SJSA1 (cell line): ENCODE measurements at regions not wholly inside any gene's neighbourhood (a gene's known extent, or its start where the extent isn't known, plus 50 kb on each side); places are given as distances from the start of the nearest gene placed in this dataset.

ENCODE experiments used
- DNase-seq, 2 experiments: peaks; one replicate each; pipeline ENCODE4 v3.0.0-alpha.2; 2015 to 2020; ENCODE audit warnings: low spot score in 2 of 2, low read depth in 1 of 2
- H3K27ac ChIP-seq: fragments of 250-450 bp; sonication (Bioruptor Pico); 2 replicates; pipeline ENCODE4 v1.5.1; 2020; ENCODE audit warnings: mild to moderate bottlenecking, moderate library complexity
- H3K27me3 ChIP-seq: fragments of 250-450 bp; sonication (Bioruptor Pico); replicated peaks from 2 replicates; pipeline ENCODE4 v1.5.1; 2020; ENCODE audit warnings: mild to moderate bottlenecking, moderate library complexity
- H3K36me3 ChIP-seq: fragments of 250-450 bp; sonication (Bioruptor Pico); 2 replicates; pipeline ENCODE4 v1.5.1; 2020; ENCODE audit warnings: mild to moderate bottlenecking
- H3K4me1 ChIP-seq: fragments of 250-450 bp; sonication (Bioruptor Pico); replicated peaks from 2 replicates; pipeline ENCODE4 v1.6.1; 2021; ENCODE audit warnings: mild to moderate bottlenecking
- H3K4me3 ChIP-seq: fragments of 250-450 bp; sonication (Bioruptor Pico); 2 replicates; pipeline ENCODE4 v1.5.1; 2020; ENCODE audit warnings: mild to moderate bottlenecking
- H3K9me3 ChIP-seq: fragments of 250-450 bp; sonication (Bioruptor Pico); replicated peaks from 2 replicates; pipeline ENCODE4 v1.5.1; 2020; ENCODE audit warnings: mild to moderate bottlenecking

DNA sequence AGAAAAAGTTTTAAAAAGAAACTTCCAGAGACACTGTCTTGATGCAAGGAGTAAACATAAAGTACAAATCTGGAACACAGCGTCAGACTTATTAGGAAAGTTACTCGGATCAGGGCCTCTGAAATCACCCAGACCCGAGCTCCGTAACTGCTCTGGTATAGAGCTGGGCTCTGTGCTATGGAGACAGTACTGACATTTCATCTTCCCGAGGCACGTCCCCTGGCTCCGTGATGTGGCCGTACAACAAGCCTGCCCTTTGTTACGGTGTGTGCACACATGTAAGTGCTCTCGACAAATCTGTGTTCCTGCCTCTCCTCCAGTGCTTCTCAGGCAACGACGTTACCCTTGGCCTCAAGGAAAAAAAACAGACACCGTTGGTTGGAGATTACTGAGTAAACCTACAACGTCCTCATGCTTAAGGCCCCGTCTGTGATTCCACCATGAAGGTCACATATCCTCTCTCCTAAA lies 107.0 kb upstream of the IRF2BP2 start:
- Histone ChIP-seq H3K9me3 (no peaks in the 10 kb centered on the region), H3K36me3 (no peaks in the 10 kb centered on the region), H3K4me1 (peaks cover 15% of the 10 kb centered on the region), H3K4me3 (no peak overlapping the region), H3K27me3 (no peaks in the 10 kb centered on the region), H3K27ac (no peak overlapping the region)
- DNase-seq = no peak

GRCh38 chr1:234715252-234716014 lies 105.5 kb upstream of the IRF2BP2 start:
- Histone ChIP-seq H3K9me3 (no peaks in the 10 kb centered on the region), H3K27ac (no peak overlapping the region), H3K4me1 (peaks cover 5% of the 10 kb centered on the region), H3K36me3 (no peaks in the 10 kb centered on the region), H3K27me3 (no peaks in the 10 kb centered on the region), H3K4me3 (no peak overlapping the region)
- no peak for DNase-seq

- peak in 1 of 2 experiments; percentile 10 for DNase-seq
- peaks cover 5% of the 10 kb centered on the region for H3K4me1 ChIP-seq
- H3K27me3 ChIP-seq = no peaks in the 10 kb centered on the region
- H3K27ac ChIP-seq = no peak overlapping the region
- H3K36me3 ChIP-seq = no peaks in the 10 kb centered on the region
- H3K4me3 ChIP-seq = no peak overlapping the region
- H3K9me3 ChIP-seq = peaks cover under 1% of the 10 kb centered on the region; the same call in 1 of the 2 replicates
These were observed 103.9 kb upstream of the IRF2BP2 start for GRCh38 chr1:234713859-234714258.

DNA sequence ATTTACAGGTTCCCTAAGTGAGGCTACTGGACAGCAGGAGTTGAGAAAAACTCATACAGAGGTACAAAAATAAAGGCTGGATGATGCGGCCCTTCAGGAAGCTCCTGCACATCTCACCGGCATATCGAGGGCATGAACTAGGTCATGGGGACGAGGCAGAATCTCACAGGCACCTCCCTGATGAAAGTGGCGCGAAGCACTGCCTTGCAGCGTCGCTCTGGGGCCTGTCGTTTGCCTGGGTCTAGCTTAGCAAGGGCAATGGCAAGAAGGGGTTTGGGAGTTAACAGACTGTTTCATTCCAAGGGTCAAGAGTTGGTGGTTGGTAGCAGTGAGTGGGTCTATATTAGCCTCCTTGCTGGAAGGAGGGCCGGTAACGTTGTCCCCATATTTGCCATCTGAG lies 103.5 kb upstream of the IRF2BP2 start:
- H3K4me3 ChIP-seq = no peak overlapping the region
- H3K4me1 ChIP-seq = peaks cover 5% of the 10 kb centered on the region
- peak in 1 of 2 experiments; percentile 25 for DNase-seq
- H3K9me3 ChIP-seq = peaks cover 3% of the 10 kb centered on the region; the same call in 1 of the 2 replicates
- H3K27ac ChIP-seq = no peak overlapping the region
- no peaks in the 10 kb centered on the region for H3K27me3 ChIP-seq
- no peaks in the 10 kb centered on the region for H3K36me3 ChIP-seq

DNA sequence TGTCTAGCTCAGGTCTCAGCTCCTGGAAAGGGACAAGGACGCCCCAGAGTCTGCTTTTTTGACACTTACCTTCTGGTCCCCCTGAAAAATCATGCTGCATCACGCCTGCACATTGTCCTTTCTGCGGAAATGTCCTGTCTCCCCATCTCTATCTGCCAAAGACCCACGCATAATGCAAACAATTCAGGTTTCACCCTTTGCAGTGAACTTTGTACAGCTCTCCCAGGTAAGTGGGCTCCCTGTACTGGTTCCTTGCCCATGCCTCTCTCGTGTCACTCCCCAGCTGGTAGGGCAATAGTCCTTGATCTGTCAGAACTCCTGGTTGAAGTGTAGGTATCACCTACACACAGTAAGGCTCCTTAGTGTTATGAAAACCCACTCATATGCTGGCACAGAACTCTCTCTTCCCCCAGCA lies 102.9 kb upstream of the IRF2BP2 start:
- Histone ChIP-seq H3K4me1 (peaks cover 5% of the 10 kb centered on the region), H3K27me3 (no peaks in the 10 kb centered on the region), H3K36me3 (no peaks in the 10 kb centered on the region), H3K9me3 (peaks cover 3% of the 10 kb centered on the region; the same call in 1 of the 2 replicates), H3K4me3 (no peak overlapping the region), H3K27ac (no peak overlapping the region)
- DNase-seq = peak in 1 of 2 experiments; percentile 13

DNA sequence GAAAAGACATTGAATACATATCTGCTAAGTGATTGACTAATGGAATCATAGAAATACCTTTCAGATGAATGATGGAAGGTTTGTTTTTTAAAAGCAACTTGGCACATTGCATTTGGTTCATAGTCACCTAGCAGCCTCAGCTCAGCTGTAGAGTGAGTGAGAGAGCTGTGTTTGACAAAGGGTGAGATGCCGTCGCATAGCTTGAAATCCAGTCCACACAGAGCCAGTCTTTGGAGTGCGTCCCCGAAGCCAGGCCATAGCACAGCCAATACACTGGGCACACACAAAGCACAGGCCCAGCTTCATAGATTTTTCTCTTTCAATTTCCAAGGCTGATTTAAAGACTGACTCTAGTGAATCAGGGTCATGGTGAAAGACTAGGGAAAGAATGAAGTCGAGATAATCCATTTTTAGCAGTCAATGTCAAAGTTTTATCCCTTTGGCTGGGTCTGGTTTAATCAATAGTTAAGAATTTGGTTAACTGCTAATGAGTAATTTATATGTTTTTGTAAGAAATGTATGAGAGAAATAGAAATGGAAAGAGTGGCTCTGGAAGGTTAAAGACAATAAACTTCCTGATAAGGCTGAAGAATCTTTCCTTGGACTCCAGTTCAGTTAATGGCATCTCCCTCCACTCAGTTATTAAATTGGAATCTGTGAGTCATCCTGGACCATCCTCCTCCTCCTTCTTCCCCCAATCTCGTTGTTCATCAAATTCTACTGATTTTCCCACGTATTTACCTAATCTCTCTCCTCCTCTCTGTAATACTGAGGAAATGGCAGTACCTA lies 101.2 kb upstream of the IRF2BP2 start:
- Histone ChIP-seq H3K4me1 (peaks cover 5% of the 10 kb centered on the region), H3K4me3 (no peak overlapping the region), H3K27ac (no peak overlapping the region), H3K9me3 (peaks cover 3% of the 10 kb centered on the region; the same call in 1 of the 2 replicates), H3K27me3 (no peaks in the 10 kb centered on the region), H3K36me3 (no peaks in the 10 kb centered on the region)
- peak in 1 of 2 experiments; percentile 22 for DNase-seq

- H3K27ac ChIP-seq = no peak overlapping the region
- peaks cover 3% of the 10 kb centered on the region; the same call in 1 of the 2 replicates for H3K9me3 ChIP-seq
- H3K4me1 ChIP-seq = peaks cover 5% of the 10 kb centered on the region
- H3K27me3 ChIP-seq = no peaks in the 10 kb centered on the region
- no peak overlapping the region for H3K4me3 ChIP-seq
- no peaks in the 10 kb centered on the region for H3K36me3 ChIP-seq
- DNase-seq = peak in 1 of 2 experiments; percentile 35
These were observed 100.4 kb upstream of the IRF2BP2 start for GRCh38 chr1:234710381-234710780.

DNA sequence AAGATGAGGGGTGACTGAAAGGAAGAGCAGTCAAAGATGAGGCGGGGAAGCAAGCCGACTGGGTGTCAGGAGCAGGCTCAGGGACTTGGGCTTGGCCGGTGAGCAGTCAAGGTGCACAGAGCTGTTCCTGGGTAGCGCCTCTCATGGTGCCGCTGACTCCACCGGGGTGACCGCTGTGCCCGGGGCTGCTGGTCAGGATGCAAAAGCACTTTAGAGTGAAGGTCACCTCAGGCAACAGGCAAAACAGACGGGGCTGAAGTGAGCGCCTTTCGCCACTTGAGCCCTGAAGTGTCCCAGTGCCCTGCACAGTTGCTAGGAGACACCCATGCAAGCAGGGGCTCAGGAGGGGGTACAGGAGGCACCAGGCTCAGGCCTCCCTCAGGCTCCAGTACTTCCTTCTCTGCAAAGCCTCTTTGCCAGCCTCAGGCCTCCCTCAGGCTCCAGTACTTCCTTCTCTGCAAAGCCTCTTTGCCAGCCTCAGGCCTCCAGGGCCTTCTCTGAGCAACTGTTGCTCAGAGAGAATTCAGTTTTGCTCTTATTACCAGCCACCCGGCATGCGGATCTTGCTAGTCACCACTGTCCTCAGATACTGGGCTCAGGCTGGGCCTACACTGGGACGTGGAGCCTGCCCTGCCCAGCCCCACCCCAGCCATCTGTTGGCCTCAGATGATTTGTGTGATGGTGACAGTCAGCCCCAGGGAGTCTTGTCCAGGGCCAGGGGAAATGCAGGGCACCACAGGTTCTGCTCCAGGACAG lies 99.7 kb upstream of the IRF2BP2 start:
- H3K9me3 ChIP-seq = peaks cover 3% of the 10 kb centered on the region; the same call in 1 of the 2 replicates
- H3K4me1 ChIP-seq = peaks cover 5% of the 10 kb centered on the region
- H3K27me3 ChIP-seq = no peaks in the 10 kb centered on the region
- no peak overlapping the region for H3K4me3 ChIP-seq
- H3K36me3 ChIP-seq = no peaks in the 10 kb centered on the region
- no peak overlapping the region for H3K27ac ChIP-seq
- DNase-seq = peak in 1 of 2 experiments; percentile 25

- Histone ChIP-seq H3K9me3 (peaks cover 3% of the 10 kb centered on the region; the same call in 1 of the 2 replicates), H3K27ac (no peak overlapping the region), H3K27me3 (no peaks in the 10 kb centered on the region), H3K4me3 (no peak overlapping the region), H3K36me3 (no peaks in the 10 kb centered on the region), H3K4me1 (peaks cover 5% of the 10 kb centered on the region)
- DNase-seq = peak in 1 of 2 experiments; percentile 37
These were observed 98.9 kb upstream of the IRF2BP2 start for GRCh38 chr1:234708700-234709395.

DNA sequence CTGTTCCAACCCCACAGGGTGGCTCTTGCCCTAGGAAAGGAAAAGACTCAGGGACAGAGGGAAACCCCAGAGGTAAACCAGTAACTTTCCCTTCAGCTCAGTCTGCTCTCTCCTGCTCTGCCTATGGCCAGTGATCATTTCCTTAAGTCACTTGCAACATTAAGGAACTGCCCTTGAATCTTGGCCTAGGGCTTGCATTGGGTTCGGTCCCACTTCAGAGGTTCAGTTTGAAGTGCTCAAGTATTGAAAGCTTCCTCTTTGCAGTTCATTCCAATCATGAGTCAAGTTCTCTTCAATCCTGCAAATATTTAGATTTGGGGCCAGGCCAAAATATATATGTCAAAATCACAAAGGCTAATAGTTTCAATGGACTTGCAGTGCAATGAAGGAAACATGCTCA lies 97.7 kb upstream of the IRF2BP2 start:
- H3K27me3 ChIP-seq = no peaks in the 10 kb centered on the region
- H3K4me3 ChIP-seq = no peak overlapping the region
- peaks cover 5% of the 10 kb centered on the region for H3K4me1 ChIP-seq
- DNase-seq = peak in 1 of 2 experiments; percentile 15
- H3K27ac ChIP-seq = no peak overlapping the region
- no peaks in the 10 kb centered on the region for H3K36me3 ChIP-seq
- peaks cover 3% of the 10 kb centered on the region; the same call in 1 of the 2 replicates for H3K9me3 ChIP-seq

- Histone ChIP-seq H3K9me3 (peaks cover 3% of the 10 kb centered on the region; the same call in 1 of the 2 replicates), H3K4me1 (peaks cover 5% of the 10 kb centered on the region), H3K27me3 (no peaks in the 10 kb centered on the region), H3K27ac (no peak overlapping the region), H3K4me3 (no peak overlapping the region), H3K36me3 (no peaks in the 10 kb centered on the region)
- DNase-seq = peak in 1 of 2 experiments; percentile 15
These were observed 97.0 kb upstream of the IRF2BP2 start for GRCh38 chr1:234706931-234707330.

DNA sequence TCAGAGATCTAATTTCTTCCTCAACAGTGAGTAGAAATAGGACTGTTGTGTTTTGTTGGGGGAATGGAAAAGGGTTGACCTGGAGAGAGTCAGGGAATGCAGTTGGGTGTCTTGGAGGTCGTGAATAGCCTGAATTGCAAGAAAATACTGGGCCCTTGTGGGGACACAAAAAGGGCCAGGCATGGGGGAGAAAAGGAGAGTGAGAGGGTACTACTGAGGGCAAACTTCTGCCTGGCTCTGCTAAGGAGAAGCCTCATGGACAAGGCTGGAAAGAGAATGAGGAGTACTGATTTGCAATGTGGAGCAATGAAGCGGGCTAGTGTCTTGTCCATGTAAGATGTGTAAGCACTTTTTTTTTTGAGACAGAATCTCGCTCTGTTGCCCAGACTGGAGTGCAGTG lies 96.2 kb upstream of the IRF2BP2 start:
- DNase-seq = peak in 1 of 2 experiments; percentile 8
- H3K4me1 ChIP-seq = peaks cover 1% of the 10 kb centered on the region
- H3K27me3 ChIP-seq = no peaks in the 10 kb centered on the region
- H3K9me3 ChIP-seq = peaks cover 3% of the 10 kb centered on the region; the same call in 1 of the 2 replicates
- no peak overlapping the region for H3K4me3 ChIP-seq
- no peak overlapping the region for H3K27ac ChIP-seq
- no peaks in the 10 kb centered on the region for H3K36me3 ChIP-seq

GRCh38 chr1:234705615-234706014 lies 95.6 kb upstream of the IRF2BP2 start:
- Histone ChIP-seq H3K9me3 (peaks cover 3% of the 10 kb centered on the region; the same call in 1 of the 2 replicates), H3K4me3 (no peak overlapping the region), H3K27me3 (no peaks in the 10 kb centered on the region), H3K36me3 (no peaks in the 10 kb centered on the region), H3K27ac (no peak overlapping the region), H3K4me1 (peaks cover 4% of the 10 kb centered on the region)
- no peak for DNase-seq
